CD4-positive, alpha-beta memory T cell (primary cell): ENCODE measurements at regions not wholly inside any gene's neighbourhood (a gene's known extent, or its start where the extent isn't known, plus 50 kb on each side); places are given as distances from the start of the nearest gene placed in this dataset.

ENCODE experiments used
- CTCF ChIA-PET: fragments of 350-600 bp; sonication (Branson Sonifier 250); formaldehyde crosslinking; loops from one replicate; lab custom pipeline; 2021; ENCODE audit warnings: inconsistent platforms; ENCODE audit not compliant: partially characterized antibody; lab: Charles Lee
- POLR2A ChIA-PET: fragments of 350-600 bp; sonication (Branson Sonifier 250); formaldehyde crosslinking; loops from one replicate; lab custom pipeline; 2021; ENCODE audit not compliant: partially characterized antibody; lab: Charles Lee
- DNase-seq, 5 donors: peaks; one replicate each; pipeline versions ENCODE4 v3.0.0 to v3.0.0-alpha.2; 2020 to 2022; ENCODE audit warnings: mixed read lengths in 1 of 5
- H3K27ac ChIP-seq: one replicate; pipeline ENCODE4 v1.7.0; 2013; ENCODE audit warnings: low read depth, low read length
- H3K27me3 ChIP-seq: 2 replicates; pipeline ENCODE4 v1.7.0; 2013; ENCODE audit warnings: mild to moderate bottlenecking, low read length, moderate library complexity; ENCODE audit not compliant: insufficient read depth
- H3K36me3 ChIP-seq: 2 replicates; pipeline ENCODE4 v1.7.0; 2013; ENCODE audit warnings: mild to moderate bottlenecking, low read length, moderate library complexity; ENCODE audit not compliant: insufficient read depth
- H3K4me1 ChIP-seq: 2 replicates; pipeline ENCODE4 v1.7.0; 2013; ENCODE audit warnings: mild to moderate bottlenecking, low read length, moderate library complexity; ENCODE audit not compliant: insufficient read depth
- H3K4me3 ChIP-seq, 2 donors: one replicate each; pipeline ENCODE4 v1.7.0; 2013; ENCODE audit warnings: low read length in 2 of 2, mild to moderate bottlenecking in 1 of 2
- H3K9me3 ChIP-seq, 2 donors: one replicate each; pipeline ENCODE4 v1.7.0; 2013; ENCODE audit warnings: low read length in 2 of 2, control low read depth in 1 of 2; ENCODE audit not compliant: control insufficient read depth in 1 of 2
- H3K27ac Mint-ChIP-seq, 7 donors: one replicate each; pipeline ENCODE4 v1.8.0; 2020 to 2021; ENCODE audit warnings: mixed read lengths in 7 of 7, mild to moderate bottlenecking in 6 of 7, inconsistent platforms in 3 of 7, moderate library complexity in 3 of 7
- H3K27me3 Mint-ChIP-seq, 2 donors: one replicate each; pipeline ENCODE4 v1.8.0; 2020 to 2021; ENCODE audit warnings: mixed read lengths in 2 of 2
- H3K36me3 Mint-ChIP-seq, 2 donors: one replicate each; pipeline ENCODE4 v1.8.0; 2020 to 2021; ENCODE audit warnings: mixed read lengths in 2 of 2, inconsistent platforms in 1 of 2, mild to moderate bottlenecking in 1 of 2
- H3K4me1 Mint-ChIP-seq, 4 donors: one replicate each; pipeline ENCODE4 v1.8.0; 2020 to 2021; ENCODE audit warnings: mixed read lengths in 4 of 4, mild to moderate bottlenecking in 1 of 4
- H3K4me3 Mint-ChIP-seq, 8 donors: one replicate each; pipeline ENCODE4 v1.8.0; 2020 to 2021; ENCODE audit warnings: mixed read lengths in 8 of 8, mild to moderate bottlenecking in 7 of 8, moderate library complexity in 6 of 8, inconsistent platforms in 3 of 8
- H3K9me3 Mint-ChIP-seq, 8 donors: one replicate each; pipeline ENCODE4 v1.8.0; 2020 to 2021; ENCODE audit warnings: mixed read lengths in 8 of 8, mild to moderate bottlenecking in 5 of 8, inconsistent platforms in 3 of 8, moderate library complexity in 1 of 8
- intact Hi-C: fragments of 100-400 bp; cut with micrococcal nuclease; formaldehyde crosslinking; loops from one replicate; pipeline ENCODE4 v1.15.1; 2023

DNA sequence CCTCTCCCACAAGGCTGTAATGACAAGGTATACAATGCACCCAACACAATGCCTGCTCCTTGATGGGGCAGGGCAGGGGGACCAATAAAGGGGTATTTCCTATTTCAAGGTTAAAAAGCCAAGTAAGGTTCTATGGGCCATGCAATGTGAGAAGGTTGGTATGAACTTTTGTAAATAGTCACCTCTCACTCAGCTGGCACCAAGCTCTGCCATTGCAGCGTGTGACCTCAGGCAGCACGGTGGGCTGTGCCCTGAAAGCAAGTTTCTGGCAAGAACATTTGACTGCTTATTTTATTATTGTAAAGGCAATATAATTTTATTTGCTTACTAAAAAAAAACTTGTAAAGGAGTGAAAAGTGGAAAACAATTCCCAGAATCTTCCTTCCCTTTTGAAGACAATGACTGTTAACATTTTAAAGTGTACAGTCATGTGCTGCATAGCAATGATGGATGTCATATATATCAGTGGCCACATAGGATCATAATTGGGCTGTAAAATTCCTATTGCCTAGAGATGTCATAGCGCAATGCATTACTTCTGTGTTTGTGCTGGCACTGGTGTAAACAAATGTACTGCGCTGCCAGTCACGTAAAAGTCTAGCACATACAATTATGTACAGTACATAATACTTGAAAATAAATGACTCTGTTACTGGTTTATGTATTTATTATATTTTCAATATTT, 167.3 kb upstream of the RORA start:
- no peaks in the 10 kb centered on the region for H3K9me3 ChIP-seq
- H3K27me3 Mint-ChIP-seq: peaks cover 2 to 9% of the 10 kb centered on the region in 2 donors
- ChIA-PET CTCF (no interaction called here), POLR2A (no interaction called here)
- H3K4me3 Mint-ChIP-seq: no peak overlapping the region
- no peaks in the 10 kb centered on the region for H3K4me1 ChIP-seq
- no peaks in the 10 kb centered on the region for H3K36me3 ChIP-seq
- peaks cover 0 to 4% (median under 1%) of the 10 kb centered on the region in 4 donors for H3K4me1 Mint-ChIP-seq
- intact Hi-C loops: no loop called here
- DNase-seq: no peak
- no peaks in the 10 kb centered on the region for H3K27me3 ChIP-seq
- H3K4me3 ChIP-seq: no peak overlapping the region
- H3K27ac Mint-ChIP-seq: no peak overlapping the region
- H3K36me3 Mint-ChIP-seq: no peaks in the 10 kb centered on the region
- H3K9me3 Mint-ChIP-seq: peaks cover 0 to 3% (median 0%) of the 10 kb centered on the region in 8 donors
- no peak overlapping the region for H3K27ac ChIP-seq

DNA sequence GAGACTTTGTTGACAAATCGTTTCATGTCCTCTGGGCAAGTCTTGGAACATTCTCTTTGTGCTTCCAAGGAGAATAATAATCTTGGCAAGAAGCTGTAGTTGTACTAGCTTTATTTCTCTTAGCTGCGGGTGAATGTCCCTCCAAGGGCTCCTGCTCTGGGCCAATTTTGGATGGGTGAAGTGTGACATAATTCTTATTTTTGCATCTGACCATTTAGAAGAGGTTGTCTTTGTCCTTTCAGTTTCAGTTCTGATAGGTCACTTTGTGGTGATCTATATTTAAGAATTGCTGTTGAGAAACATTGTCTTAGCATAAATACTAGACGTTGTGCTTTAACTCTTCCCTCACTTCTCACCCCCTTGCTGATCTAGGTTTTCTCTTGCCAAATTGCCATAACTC, 164.8 kb upstream of the RORA start:
- ChIA-PET POLR2A (no interaction called here), CTCF (no interaction called here)
- H3K27ac Mint-ChIP-seq: no peak overlapping the region
- H3K36me3 Mint-ChIP-seq: no peaks in the 10 kb centered on the region
- Histone ChIP-seq H3K9me3 (no peaks in the 10 kb centered on the region), H3K36me3 (no peaks in the 10 kb centered on the region), H3K4me3 (no peak overlapping the region), H3K4me1 (no peaks in the 10 kb centered on the region), H3K27me3 (no peaks in the 10 kb centered on the region), H3K27ac (no peak overlapping the region)
- H3K4me3 Mint-ChIP-seq: no peak overlapping the region
- intact Hi-C loops: no loop called here
- DNase-seq: no peak
- peaks cover 5 to 7% of the 10 kb centered on the region in 2 donors for H3K27me3 Mint-ChIP-seq
- peaks cover 0 to 3% (median 1%) of the 10 kb centered on the region in 8 donors for H3K9me3 Mint-ChIP-seq
- H3K4me1 Mint-ChIP-seq: peaks cover 0 to 4% (median under 1%) of the 10 kb centered on the region in 4 donors

DNA sequence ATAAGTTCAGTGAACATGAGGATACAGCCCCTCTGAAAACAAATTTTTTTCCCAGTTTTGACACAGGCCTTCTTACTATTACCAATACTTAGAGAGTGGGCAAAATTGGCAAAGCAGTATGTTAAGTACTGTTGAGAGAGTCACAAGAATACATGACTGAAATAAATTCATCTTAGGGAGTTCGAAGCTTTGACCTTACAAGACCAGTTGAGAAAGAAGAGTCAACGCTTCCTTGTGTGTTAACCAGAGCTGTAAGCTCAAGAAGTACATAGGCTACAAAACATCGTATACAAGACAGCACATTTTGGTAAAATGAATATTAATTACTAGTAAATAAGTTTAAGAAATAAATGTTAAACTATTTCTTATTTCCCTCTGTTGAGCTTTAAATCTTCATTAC, 164.4 kb upstream of the RORA start:
- DNase-seq: no peak
- Mint-ChIP-seq H3K27ac (no peak overlapping the region), H3K9me3 (peaks cover 0 to 5% (median 2%) of the 10 kb centered on the region in 8 donors), H3K27me3 (peaks cover 5 to 7% of the 10 kb centered on the region in 2 donors), H3K4me3 (no peak overlapping the region), H3K4me1 (peaks cover 0 to 4% (median under 1%) of the 10 kb centered on the region in 4 donors), H3K36me3 (no peaks in the 10 kb centered on the region)
- intact Hi-C loops: no loop called here
- ChIA-PET POLR2A (interaction anchor here (0.7 kb wide), 1 partner anchor 73 kb away, joined by 3 read pairs; no protein-coding TSS in a partner anchor), CTCF (no interaction called here)
- H3K4me3 ChIP-seq: no peak overlapping the region
- H3K27ac ChIP-seq: no peak overlapping the region
- no peaks in the 10 kb centered on the region for H3K4me1 ChIP-seq
- no peaks in the 10 kb centered on the region for H3K36me3 ChIP-seq
- H3K27me3 ChIP-seq: no peaks in the 10 kb centered on the region
- H3K9me3 ChIP-seq: no peaks in the 10 kb centered on the region

DNA sequence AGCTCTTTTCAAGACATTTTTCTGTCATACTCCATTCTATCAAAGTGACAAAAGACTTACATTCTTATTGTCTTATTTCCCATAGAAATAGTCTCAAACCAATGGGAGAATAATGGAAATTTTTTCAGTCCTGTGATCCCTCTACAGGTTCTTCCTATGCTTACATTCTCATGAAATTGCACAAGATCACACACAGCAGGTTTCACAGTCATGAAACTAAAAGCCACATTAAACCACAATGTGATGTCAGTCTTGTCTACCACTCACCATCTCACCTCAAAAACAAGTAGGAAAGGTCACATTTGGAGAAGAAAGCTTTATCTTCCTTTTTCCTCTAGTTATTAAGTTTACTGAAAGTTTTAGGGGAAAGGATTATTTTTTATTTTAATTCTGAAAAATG, 161.0 kb upstream of the RORA start:
- H3K27me3 ChIP-seq: no peaks in the 10 kb centered on the region
- intact Hi-C loops: no loop called here
- no peak overlapping the region for H3K4me3 ChIP-seq
- H3K4me3 Mint-ChIP-seq: no peak overlapping the region
- no peak for DNase-seq
- H3K36me3 ChIP-seq: no peaks in the 10 kb centered on the region
- CTCF ChIA-PET: no interaction called here
- no peaks in the 10 kb centered on the region for H3K36me3 Mint-ChIP-seq
- H3K27ac Mint-ChIP-seq: no peak overlapping the region
- peaks cover 0 to 4% (median under 1%) of the 10 kb centered on the region in 4 donors for H3K4me1 Mint-ChIP-seq
- H3K4me1 ChIP-seq: no peaks in the 10 kb centered on the region
- H3K27me3 Mint-ChIP-seq: peaks cover 7 to 9% of the 10 kb centered on the region in 2 donors
- H3K9me3 Mint-ChIP-seq: peaks cover 0 to 14% (median 3%) of the 10 kb centered on the region in 8 donors
- no peaks in the 10 kb centered on the region for H3K9me3 ChIP-seq
- POLR2A ChIA-PET: no interaction called here
- H3K27ac ChIP-seq: no peak overlapping the region

DNA sequence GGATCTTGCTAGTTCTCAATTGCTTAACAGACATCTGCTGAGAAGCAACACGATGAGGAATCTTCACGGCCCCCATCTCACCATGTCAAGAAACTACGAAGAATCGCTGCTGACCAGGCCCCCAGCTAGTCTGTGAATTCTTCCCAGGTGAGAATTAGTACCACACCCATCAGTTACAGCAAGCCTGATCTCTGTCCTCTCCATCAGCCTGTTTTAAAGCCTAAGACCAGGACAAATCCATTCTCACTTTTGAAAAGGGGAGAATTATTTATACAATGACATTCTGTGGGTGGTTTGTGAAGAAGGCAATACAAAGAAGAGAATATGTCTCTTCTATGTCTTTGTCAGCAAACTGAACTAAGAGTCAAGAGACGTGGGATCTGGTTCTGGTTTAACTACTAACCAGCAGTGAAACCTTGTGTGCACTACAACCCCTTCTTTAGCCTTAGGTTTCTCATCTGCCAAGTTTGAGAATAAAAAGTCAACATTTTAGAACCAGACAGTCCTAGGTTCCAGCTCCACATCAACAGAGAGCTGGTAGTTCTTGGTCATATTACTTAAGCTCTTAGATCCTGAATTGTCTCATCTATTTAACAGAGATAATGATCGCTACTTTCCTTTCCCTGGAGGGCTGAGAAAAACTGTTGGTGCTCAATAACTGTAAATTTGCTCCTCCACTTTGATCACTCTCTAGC, 160.4 kb upstream of the RORA start:
- no peaks in the 10 kb centered on the region for H3K36me3 ChIP-seq
- CTCF ChIA-PET: no interaction called here
- no peak overlapping the region for H3K27ac ChIP-seq
- no peaks in the 10 kb centered on the region for H3K4me1 ChIP-seq
- POLR2A ChIA-PET: no interaction called here
- DNase-seq: no peak
- H3K4me1 Mint-ChIP-seq: peaks cover 0 to 4% (median under 1%) of the 10 kb centered on the region in 4 donors
- H3K9me3 ChIP-seq: no peaks in the 10 kb centered on the region
- H3K27me3 Mint-ChIP-seq: peaks cover 7 to 11% of the 10 kb centered on the region in 2 donors
- no peak overlapping the region for H3K4me3 ChIP-seq
- peaks cover 0 to 14% (median 3%) of the 10 kb centered on the region in 8 donors for H3K9me3 Mint-ChIP-seq
- H3K27me3 ChIP-seq: no peaks in the 10 kb centered on the region
- H3K36me3 Mint-ChIP-seq: no peaks in the 10 kb centered on the region
- H3K4me3 Mint-ChIP-seq: no peak overlapping the region
- no peak overlapping the region for H3K27ac Mint-ChIP-seq
- intact Hi-C loops: no loop called here

DNA sequence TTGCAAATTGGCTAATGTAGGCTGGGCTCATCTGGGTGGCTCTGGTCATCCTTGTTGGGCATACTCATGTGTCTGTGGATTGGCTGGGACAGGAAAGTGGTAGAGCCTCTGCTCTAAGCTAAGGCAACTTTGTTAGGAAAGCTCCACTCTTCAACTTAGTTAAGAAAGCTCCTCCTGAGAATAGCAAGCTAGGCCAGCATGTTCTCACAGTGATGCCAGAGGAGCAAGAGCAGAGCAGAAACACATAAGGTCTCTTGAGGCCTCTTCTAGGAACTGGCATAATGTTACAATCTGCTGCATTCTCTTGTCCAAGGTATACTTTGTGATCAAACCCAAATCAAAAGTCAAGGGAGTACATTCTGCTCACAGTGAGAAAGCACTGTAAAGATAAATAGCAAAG, 158.6 kb upstream of the RORA start:
- no peaks in the 10 kb centered on the region for H3K4me1 ChIP-seq
- intact Hi-C loops: no loop called here
- CTCF ChIA-PET: no interaction called here
- Mint-ChIP-seq H3K4me3 (no peak overlapping the region), H3K36me3 (no peaks in the 10 kb centered on the region), H3K27me3 (peaks cover 7 to 10% of the 10 kb centered on the region in 2 donors), H3K27ac (no peak overlapping the region), H3K9me3 (peaks cover 0 to 14% (median 3%) of the 10 kb centered on the region in 8 donors), H3K4me1 (no peaks in the 10 kb centered on the region)
- no peak for DNase-seq
- no peak overlapping the region for H3K4me3 ChIP-seq
- no peak overlapping the region for H3K27ac ChIP-seq
- no peaks in the 10 kb centered on the region for H3K9me3 ChIP-seq
- H3K27me3 ChIP-seq: no peaks in the 10 kb centered on the region
- no peaks in the 10 kb centered on the region for H3K36me3 ChIP-seq
- POLR2A ChIA-PET: no interaction called here

DNA sequence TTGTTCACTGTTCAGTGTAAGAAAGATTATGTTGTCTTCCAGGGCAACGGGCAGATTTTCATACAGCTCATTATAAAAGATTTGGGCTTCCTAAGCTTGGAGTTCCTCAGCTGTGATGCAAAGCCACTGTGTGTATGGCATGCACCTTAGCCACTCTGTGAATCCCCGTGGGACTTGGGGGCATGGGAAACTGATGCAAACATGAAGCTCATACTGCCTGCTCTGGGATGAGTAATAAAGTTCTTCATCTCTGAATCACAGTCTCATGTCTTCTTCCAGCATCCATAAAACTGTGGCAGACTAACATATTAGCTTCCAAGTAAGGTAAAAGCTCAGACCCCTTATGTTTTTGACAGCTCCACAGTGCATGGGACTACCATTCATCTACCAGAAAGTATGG, 154.3 kb upstream of the RORA start:
- H3K36me3 Mint-ChIP-seq: no peaks in the 10 kb centered on the region
- H3K4me3 ChIP-seq: no peak overlapping the region
- ChIA-PET CTCF (no interaction called here), POLR2A (no interaction called here)
- no peak for DNase-seq
- no peak overlapping the region for H3K27ac ChIP-seq
- no peaks in the 10 kb centered on the region for H3K9me3 ChIP-seq
- no peaks in the 10 kb centered on the region for H3K4me1 Mint-ChIP-seq
- H3K36me3 ChIP-seq: no peaks in the 10 kb centered on the region
- no peak overlapping the region for H3K27ac Mint-ChIP-seq
- intact Hi-C loops: no loop called here
- H3K9me3 Mint-ChIP-seq: peaks cover 0 to 10% (median under 1%) of the 10 kb centered on the region in 8 donors
- peaks cover 8 to 16% of the 10 kb centered on the region in 2 donors for H3K27me3 Mint-ChIP-seq
- H3K27me3 ChIP-seq: no peaks in the 10 kb centered on the region
- no peak overlapping the region for H3K4me3 Mint-ChIP-seq
- no peaks in the 10 kb centered on the region for H3K4me1 ChIP-seq
